ENCODE measurements at regions not wholly inside any gene's neighbourhood (a gene's known extent, or its start where the extent isn't known, plus 50 kb on each side); places are given as distances from the start of the nearest gene placed in this dataset.

DNA sequence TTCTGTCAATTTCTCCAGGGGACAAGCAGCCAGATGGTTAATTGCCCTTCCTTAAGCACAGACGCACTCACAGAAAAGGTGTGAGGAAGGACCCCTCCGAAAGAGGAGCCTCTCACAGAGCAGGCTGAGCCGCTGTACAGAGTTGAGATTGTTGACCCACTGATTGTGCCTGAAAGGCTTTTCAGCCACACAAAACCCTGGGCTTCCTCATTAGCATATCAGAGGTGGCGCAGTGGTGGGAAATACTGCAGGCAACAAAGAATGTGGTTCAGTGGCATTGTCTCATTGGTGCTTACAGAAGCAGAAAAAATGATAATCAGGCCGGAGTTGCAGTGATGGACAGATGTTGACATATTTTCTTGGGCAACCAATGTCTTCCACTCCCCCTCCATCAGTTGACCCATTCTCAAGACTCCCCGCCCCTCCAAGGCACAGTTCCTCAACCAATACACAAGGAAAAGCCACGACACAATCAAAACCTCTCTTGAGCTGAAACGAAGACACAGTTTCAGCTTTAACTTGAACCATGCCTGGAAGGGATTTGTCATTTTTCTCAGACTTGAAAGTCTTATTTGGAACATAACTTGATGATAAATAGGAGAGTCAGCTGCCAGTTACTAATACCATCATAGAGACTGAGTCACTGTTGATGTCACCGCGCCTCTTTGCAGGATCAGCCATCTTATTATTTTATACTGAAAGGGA lies 53.1 kb downstream of the ATXN3L start:
- DNase-seq, result peak in 3 of 42 donors; percentile 17 to 42 (median 27)
- intact Hi-C loops (cut with DNase I), result no loop called here

DNA sequence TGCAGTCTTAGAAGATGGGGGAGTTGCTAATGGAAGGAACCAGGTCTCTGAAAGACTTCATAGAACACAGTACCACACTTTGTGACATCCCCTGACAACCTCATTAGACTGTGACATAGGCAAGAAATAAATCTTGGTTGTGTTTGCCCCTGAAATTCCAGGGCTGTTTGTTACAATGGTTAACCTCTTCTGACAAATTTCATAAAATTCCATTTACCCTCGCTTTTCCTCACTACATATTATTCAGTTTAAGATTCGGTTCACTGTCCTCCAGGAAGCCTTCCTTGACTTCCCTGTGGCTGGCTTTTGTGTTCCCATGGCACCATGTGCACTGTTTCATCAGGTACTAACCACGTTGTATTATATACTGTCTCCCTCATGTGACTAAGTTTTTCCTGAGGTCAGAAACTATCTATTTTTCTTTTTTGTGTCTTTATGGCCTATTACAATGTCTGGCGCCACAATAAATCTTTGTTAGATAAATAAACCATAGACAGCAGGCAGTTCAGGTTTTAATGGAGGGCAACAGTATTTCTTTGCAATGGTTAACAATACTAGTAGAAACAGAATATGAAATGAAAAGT lies 54.2 kb downstream of the ATXN3L start:
- DNase-seq, result no peak
- intact Hi-C loops (cut with DNase I), result no loop called here

DNA sequence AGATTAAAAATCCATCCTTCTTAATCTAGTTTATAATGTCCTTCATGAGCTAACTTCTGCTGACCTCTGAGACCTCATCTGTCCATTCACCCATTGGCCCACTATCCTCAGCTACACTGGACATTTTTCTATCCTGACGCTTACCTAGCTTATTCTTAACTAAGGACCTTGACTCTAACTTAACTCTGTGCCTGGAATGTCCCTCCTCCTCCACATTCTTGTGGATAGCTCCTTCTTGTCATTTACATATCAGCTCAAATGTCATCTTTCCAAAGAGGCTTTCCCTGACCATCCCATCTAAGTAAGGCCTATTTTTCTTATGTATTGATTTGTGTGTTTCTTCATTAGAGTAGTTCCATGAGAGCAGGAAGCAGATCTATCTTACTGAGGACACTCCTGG lies 54.7 kb downstream of the ATXN3L start:
- DNase-seq, result no peak
- intact Hi-C loops (cut with DNase I), result no loop called here

DNA sequence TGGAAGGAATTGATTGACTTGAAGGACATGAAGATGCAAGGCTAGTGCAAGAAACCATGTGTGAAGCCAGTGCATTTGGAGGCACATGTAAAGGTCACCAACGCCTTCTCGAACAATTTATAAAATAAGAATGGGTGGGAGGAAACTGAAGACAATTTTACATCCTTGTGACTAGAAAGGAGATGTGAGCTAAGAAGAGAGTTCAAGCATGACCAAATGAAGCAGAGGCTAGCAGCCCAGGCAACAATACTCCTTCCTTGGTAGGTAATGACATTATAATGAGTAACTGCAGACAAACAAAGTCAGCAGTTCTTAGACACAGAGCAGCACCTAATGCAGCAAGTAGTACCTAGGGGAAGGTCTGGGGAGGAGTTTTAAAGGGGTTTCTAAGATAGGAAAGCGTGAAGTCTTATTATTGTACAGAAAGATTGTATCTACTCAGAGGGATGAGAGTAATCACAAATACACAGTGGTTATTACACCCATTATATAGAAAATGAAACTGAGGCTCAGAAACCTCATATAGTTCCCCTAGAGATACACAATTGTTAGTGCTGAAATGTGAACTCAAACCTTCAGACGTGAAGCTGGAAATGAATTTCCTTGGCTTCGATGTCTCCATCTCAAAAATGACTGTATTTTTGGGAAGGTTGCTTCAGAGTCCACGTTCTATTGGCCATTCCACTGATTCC lies 56.1 kb downstream of the ATXN3L start:
- intact Hi-C loops (cut with DNase I), result no loop called here
- DNase-seq, result no peak

DNA sequence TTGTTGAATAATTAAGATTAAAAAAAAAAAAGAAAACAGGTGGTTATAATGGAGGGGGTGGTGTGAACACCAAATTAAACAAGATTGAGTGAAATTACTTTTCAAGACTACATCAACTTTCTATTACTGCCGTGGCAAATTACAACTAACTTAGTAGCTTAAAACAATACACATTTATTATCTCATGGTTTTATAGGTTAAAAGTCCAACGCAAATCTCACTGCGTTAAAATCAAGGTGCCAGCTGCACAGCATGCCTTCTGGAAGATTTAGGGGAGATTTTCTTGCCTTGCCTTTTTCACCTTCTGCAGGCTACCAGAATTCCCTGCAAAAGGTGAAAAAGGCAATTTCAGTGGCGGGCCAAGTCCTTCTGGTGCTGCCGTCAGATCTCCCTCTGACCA lies 58.5 kb downstream of the ATXN3L start:
- intact Hi-C loops (cut with DNase I), result no loop called here
- DNase-seq, result no peak

DNA sequence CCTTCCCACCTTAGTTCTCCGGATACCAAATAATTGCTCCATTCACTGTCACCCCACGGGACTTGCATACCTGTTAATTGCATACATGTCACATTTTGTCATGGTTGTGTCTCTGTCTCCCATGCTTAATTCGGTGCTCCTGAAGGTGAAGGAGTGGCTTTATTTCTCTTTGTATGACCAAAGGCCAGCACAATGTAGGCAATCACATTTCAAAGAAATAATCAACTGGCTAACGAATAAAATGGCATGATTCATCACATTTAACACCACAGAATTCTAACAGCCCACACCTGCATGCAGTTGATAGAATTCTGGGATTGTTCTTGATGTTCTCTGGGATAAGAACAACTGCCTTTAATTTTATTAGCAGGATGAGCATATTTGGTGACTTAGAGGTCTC lies 59.3 kb downstream of the ATXN3L start:
- intact Hi-C loops (cut with DNase I), result no loop called here

DNA sequence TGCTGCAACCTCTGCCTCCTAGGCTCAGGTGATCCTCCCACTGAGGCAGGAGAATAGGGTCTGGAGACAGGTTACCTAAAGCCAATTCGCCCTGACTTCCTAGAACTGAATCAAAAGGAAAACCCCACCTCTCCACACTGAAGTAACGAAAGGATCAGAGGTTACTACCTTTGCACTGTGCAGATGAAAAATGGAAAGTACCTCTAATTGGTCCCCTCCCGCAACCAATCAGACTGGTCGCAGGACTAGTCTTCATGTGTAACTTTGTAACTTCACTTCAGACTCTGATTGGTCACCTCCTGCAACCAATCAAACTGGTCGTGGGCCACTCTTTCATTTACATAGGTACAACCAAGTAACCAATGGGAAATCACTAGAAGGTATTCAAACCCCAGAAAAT lies 61.1 kb downstream of the ATXN3L start:
- intact Hi-C loops (cut with DNase I), result no loop called here
- DNase-seq, result no peak

More for the DNA sequence above, 59.3 kb downstream of the ATXN3L start:
- DNase-seq, result no peak

DNA sequence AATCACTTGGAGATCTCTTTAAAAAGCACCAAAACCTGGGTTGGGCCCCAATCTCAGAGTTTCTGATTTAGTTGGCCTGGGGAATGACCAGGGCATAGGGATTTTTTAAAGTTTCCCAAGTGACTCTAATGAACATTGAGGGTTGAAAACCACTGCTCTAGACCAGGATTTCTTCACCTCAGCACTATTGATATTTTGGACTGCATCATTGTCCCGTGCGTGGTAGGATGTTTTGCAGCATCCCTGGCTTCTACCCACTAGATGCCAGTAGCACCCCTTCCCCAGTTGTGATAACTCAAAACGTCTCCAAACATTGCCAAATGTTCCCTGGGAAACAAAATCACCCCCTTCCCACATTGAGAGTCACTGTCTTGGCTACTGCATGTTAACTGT lies 61.8 kb downstream of the ATXN3L start:
- DNase-seq, result no peak
- intact Hi-C loops (cut with DNase I), result no loop called here

DNA sequence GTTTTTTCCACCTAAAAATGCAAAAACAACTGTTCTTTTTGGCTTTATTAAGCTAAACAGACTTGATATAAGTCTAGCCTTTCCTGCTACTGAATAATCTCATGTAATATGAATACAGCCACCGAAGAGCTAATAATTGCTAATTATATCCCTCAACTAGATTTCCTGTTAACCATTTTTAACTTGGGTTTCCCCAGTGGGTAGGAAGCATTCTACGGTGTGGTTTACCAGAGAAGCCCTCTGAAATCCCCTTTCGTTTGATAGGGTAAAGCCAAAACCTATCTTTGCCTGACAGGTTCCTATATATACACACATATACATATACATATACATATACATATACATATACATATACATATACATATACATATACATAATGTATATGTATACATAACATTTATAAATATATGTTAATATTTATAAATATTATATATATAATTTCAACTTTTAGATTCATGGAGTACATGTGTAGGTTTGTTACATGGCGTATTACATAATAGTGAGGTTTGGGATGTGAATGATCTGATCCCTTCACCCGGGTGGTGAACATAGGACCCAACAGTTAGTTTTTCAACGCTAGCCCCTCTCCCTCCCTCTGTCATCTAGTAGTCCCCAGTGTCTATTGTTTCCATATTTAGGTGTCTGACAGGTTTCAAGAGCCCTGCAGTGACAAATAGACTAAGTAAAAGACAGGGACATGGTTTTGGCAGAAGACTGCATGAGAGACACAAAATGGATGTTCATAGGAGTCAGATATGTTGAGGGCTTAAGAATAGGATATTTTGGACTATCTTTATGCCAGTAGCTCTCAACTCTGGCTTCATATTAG lies 62.4 kb downstream of the ATXN3L start:
- intact Hi-C loops (cut with DNase I), result no loop called here
- no peak for DNase-seq

DNA sequence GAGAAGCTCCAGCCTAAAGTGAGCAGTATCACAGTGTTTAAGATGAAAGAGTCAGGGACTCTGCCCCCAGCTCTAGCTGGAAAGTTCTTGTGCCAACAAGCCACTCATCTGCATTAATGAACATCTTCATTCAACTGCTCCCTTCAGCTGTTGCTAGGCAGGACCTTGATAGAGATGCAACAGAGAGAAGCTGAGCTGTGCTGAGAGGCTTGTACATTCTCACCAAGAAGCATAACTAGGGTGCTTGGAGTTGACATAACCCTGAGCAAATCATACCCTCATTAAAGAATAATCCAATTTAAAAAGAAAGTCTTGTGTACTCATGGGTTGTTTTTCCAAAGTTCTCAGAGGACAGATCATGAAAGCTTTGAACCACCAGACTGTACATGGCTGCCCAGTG lies 63.2 kb downstream of the ATXN3L start:
- DNase-seq, result no peak
- intact Hi-C loops (cut with DNase I), result no loop called here

DNA sequence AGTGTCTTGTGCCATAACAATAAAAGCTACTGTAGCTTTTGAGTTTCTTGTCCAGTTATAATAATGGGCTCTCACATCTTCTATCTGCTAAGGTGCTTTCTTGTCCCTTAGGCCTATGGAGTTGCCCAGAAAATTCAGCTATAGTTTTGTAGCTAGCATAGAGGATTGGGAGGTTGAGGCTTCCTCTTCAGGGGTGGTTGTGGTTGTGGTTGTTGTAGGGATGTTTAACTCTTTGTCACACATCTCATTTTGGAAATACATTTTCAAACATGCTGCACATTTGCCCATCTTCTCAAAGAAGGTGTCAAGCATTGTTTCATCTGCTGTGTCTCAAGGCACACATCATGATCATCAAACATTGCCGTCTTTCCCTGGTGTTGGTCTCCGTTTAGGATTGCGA lies 65.0 kb downstream of the ATXN3L start:
- intact Hi-C loops (cut with DNase I), result no loop called here
- DNase-seq, result no peak

DNA sequence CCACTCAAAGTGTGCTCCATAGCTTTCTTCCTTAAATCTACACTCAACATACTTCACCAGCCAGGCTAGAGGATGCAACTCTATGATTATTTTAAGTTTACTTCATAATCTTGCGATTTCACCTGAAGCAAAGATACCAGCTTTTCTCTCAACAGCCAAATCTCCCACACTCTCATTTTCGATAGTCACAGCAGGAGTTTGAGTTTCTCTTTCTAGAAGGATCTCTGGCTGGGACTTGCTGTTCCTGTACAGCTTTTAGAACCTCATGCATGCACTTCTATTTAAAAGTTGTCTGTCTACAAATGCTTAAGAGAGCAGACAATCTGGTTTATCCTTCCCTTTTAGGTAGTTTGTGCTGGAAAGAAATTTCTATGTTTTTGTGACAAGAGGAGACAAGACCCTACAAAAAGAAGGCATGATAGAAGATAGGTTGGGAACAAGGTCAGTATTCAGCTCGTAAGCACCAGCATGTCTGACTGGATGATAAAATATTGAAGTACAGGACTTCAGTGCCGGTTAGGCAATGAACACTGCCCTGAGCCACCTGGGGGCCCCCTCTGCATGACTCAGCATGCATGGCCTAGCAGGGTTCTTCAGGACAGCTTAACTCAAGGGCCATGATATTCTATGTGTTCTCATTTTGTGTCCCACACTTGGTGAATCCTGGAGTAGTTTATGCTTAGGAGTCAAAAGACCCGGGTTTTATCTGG lies 65.6 kb downstream of the ATXN3L start:
- no peak for DNase-seq
- intact Hi-C loops (cut with DNase I), result no loop called here

DNA sequence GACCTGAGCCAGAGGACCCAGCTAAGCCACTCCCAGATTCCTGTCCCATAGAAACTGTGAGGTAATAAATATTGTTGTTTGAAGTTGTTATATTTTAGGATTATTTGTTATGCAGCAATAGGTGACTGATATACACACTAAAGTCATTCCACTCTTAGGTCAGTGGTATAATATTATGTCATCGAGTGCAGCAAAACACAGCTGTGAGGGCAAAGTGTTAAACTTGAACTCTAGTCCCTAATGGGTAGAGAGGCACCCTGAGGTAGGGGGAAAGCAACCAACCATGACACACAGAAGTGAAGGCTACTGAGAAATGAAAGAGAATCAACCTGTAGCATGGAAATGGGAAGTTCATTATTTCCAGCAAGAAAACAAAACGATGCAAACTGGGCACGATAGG lies 66.6 kb downstream of the ATXN3L start:
- intact Hi-C loops (cut with DNase I), result no loop called here

DNA sequence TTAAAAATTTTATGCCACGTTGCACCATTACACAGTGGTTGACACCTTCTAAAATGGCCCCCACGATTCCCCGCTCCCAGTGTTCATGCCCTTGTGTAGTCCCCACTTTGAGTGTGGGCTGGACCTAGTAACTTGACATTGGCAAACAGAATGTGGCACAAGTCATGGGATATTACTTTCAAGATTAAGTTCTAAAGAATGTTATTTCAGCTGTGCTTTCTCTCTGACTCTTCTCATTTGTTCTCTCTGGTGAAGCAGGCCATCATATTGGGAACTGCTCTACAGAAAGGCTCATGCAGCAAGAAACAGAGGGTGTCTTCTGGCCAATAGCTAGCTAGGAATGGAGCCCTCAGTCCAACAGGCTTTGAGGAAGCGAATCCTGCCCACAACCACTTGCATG lies 67.1 kb downstream of the ATXN3L start:
- no peak for DNase-seq
- intact Hi-C loops (cut with DNase I), result no loop called here

More for the DNA sequence above, 66.6 kb downstream of the ATXN3L start:
- no peak for DNase-seq

DNA sequence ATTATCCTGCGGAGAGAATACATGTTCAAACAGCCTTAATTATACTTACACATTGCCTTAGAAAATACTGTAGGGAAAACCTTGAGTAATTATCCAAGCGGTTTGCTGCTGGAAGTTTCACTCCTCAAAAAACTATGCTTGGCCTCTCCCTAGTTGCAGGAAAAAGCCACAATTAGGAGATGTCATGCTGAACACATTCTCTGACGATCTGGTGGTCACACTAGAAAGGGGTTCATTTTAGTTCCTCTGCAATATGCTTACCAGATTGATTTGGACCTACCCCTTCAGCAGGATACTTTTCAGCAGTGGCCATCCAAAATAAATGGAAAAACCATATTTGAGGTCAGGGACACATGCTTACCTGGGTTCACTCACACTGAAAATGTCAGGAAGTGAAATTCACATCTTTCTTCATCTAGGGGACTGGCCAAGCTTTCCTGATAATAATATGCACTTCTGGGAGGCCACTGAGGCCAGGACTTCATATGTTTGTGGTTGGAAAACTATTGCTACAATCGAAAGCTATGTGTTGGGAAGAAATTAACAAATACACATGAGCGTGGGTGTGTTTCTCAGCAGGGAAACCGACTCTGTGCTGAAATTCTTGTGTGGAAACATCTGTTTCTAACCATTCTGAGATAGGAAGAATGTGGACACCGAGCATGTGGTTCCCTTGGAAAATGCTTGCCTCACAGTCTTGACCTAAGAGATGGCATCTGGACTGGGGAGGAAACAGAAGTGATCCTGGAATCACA lies 68.8 kb downstream of the ATXN3L start:
- intact Hi-C loops (cut with DNase I), result no loop called here
- DNase-seq, result no peak

DNA sequence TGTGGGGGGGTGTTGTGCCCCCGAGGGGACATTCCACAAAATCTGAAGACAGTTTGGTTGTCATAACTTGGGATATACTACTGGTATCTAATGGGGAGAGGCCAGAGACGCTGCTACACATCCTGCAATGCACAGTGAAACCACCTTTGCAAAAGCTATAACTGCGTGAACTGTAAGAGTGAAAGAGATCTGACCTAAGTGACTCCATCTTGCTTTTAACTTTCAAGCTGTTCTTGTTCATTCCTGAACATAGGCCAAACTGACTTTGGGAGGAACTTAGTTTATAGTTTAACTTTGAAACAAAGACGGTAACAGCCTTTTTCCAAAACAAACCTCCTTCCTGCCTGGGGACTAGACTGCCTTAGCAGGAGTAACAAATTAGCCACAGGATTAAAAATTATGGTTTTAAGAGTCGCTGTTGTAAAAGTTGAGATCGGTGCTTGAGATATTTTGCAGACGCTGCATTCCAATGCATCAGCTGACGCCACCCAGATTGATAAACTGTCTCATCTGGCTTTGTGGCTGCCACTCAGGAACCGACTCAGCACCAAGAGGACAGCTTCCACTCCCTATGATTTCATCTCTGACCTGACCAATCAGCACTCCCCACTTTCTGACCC lies 70.9 kb downstream of the ATXN3L start:
- DNase-seq, result no peak
- intact Hi-C loops (cut with DNase I), result no loop called here

DNA sequence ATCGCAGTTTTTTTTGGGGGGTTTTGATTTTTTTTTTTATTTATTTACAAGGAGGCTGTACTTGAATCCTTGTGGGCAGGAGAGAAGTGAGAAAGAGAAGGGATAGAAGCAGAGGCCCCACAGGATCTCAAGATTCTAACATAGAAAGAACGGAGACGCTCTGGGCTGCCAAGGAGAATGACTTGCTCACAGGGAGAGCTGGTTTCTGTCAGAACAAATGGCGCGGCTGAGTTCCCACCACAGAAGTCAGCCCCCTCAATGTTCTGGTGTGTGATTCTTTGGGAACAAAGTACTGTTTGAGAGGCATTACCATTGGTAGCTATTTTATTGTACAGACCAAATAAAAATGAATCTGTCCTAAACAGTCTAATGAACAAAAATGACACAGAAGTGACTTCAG lies 80.6 kb downstream of the ATXN3L start:
- peak in 36 of 42 donors; percentile 4 to 70 (median 32) for DNase-seq
- intact Hi-C loops (cut with DNase I), result no loop called here

DNA sequence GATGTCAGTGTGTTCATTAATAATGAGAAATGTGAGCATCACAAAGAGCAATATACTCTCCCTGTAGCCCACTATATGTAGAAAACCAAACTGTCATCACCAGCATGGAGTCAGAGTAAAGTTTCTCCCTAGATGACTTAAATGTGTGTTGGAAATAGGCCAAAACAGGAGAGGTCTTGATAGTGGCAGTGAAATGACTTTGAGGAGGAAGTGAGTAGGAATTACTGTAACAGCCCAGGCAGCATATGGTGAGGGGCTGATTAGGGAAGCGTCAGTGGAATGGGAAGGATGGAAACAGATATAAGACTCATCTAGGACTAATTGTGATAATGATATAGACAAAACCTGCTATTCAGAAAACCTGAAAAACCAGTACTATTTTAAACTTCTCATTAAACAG lies 83.9 kb downstream of the ATXN3L start:
- intact Hi-C loops (cut with DNase I), result no loop called here
- no peak for DNase-seq

All from head of caudate nucleus (tissue), 42 donors.